ENCODE measurements at regions not wholly inside any gene's neighbourhood (a gene's known extent, or its start where the extent isn't known, plus 50 kb on each side); places are given as distances from the start of the nearest gene placed in this dataset.
A peak's percentile ranks its signal among the peaks of the same experiment; 100 is the strongest.
"Not testable (repeated sequence)": the region's sequence is repeated elsewhere in the genome, so short reads cannot be mapped to it uniquely, and the experiment has no call there.

DNA sequence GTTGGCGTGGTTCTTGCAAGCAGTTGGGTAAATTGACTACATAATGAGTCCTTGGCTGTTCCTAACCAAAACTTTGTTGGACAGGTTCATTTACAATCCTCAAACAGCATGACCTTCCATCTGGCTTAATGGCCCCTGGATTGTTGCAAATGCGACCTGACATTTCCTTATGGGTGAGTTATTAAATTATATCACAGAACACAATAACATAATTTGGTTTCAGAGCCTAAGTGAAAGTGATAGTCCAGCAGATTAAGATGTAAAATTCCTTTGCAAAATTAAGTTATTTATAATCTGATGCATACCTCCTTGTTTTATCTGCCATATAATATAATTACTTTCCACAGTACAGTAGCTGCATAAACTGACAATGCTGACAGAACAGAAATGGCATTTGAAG lies 224.4 kb downstream of the TUSC1 start:
- no peak for DNase-seq (ENCODE audit: low spot score)

DNA sequence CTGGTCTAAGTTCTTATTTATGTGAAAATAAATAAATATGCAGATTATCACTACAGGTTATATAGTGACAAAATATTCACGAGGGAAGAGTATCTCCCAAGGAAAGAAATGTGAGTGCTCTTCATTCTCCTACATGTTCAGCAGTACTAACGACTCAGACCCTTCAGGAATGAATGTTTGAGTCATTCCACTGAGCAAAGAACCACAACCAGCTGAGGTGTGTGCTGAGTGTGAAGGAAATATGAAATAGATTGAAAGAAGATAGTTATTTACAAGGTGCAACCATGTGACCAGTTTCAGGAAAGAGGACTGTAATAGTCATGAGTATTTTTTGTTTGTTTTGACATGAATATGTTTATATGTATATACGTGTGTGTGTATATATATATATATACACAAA lies 228.7 kb downstream of the TUSC1 start:
- no peak for DNase-seq (ENCODE audit: low spot score)

DNA sequence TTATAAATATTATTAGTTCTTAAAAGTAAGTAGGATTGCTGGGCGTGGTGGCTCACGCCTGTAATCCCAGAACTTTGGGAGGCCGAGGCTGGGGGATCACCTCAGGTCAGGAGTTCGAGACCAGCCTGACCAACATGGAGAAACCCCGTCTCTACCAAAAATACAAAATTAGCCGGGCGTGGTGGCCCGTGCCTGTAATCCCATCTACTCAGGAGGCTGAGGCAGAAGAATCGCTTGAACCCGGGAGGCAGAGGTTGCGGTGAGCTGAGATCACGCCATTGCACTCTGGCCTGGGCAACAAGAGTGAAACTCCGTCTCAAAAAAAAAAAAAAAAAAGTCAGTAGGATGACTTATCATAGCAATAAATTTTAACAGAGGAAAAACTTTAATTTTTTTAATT lies 232.5 kb downstream of the TUSC1 start:
- not testable (repeated sequence) for DNase-seq (ENCODE audit: low spot score)

DNA sequence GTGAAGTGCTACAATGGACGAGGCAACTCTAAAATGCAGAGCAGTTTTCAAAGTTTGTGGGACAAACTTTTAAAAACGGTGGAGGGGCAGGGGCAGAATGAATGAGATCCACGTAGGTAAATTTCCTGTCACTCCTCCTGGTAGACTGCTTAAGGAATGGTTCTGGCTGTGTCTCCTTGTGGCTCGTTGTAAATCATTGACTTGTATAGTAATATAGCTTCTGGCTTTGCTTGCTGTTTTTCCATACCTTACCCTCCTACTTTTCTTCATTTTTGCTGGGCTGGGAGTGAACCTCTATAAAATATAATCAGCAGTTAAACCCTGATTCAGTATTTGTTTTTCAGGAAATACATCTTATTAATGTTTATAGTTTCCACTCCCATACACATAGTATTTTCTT lies 235.7 kb downstream of the TUSC1 start:
- DNase-seq (ENCODE audit: low spot score) = no peak

DNA sequence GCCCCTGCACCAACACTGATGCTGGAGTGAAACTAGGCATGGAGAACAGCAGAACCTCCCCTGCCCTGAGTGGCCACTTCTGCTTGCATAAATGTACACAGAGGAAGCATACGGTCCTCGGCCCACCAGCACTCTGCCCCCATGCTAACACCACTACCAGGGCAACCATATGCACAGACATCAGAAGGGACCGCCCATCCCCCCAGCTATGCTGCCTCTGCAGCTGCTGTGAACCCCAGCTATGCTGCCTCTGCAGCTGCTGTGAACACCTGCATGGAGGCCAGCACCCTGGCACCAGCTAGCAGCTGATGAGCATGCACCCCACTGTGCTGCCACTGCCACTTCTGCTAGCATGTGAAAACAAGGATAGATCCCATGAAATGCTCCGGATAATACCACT lies 250.3 kb downstream of the TUSC1 start:
- DNase-seq (ENCODE audit: low spot score) = no peak

DNA sequence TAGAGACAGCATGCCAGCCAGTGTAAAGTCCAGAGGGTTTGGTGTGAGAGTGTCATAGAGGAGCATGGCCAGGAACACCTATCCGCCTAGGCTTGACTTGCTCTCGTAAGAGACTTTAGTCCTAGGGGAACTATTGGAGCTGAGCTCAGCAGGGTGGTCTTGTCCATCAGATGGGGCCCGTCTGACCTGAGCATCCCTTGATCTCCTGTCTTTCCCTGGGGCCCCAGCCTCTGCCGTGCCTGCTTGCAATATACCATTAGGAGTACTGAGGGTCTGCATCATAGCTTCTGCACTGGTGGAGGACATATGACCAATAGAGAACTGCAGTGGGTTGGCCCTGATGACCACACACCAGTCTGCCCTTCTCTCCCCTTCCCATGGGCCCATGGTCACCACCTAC lies 251.0 kb downstream of the TUSC1 start:
- no peak for DNase-seq (ENCODE audit: low spot score)

DNA sequence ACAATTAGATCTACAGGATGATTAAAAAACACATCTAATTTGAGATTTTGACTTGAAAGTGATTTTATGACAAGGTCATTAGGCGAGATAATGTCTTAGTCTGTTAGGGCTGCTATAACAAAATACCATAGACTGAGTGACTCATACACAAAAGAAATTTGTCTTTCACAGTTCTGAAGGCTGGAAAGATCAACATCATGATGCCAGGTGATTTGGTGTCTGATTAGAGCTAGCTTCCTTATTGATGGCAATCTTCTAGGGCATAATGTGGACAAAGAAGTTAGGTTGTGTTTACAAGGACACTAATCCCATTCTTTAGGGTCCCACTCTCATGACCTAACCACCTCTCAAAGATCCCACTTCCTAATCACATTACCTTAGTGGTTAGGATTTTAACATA lies 256.7 kb downstream of the TUSC1 start:
- no peak for DNase-seq (ENCODE audit: low spot score)

DNA sequence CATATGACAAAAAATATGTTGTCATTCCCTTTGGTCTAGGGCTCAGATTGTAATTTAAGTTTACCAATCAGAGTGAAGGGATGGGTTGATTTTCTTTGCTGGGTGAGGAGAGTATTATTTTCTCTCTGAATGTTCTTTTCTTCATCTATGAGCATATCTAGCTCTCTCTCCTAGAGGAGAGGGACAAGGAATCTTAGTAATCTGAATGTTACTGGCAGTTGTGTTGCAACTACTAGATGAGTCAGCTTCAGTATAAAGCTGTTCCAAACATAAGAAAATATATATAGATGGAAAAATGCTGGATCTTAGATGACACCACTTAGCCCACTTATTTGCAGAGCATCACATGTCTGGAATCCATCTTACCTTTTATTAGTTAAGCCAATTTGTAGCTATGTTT lies 259.3 kb downstream of the TUSC1 start:
- DNase-seq (ENCODE audit: low spot score) = no peak

DNA sequence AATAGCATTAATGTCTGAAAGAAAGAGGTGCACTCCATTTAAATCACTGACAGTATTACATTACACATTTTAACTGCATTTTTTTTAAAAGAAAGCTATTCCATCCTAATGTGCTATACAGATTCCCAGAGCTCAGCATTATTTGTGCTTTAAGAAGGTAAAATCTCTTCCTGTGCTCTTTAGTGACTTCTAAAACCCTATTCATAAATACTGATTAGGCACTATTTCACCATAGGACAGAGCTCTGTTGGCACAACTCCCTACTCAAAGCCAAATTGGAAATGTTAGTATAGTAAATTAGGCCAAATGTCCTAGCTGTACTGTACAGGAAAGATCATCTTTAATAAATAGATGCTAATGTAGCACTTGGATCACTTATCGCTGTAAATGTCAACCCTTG lies 262.5 kb downstream of the TUSC1 start:
- no peak for DNase-seq (ENCODE audit: low spot score)

DNA sequence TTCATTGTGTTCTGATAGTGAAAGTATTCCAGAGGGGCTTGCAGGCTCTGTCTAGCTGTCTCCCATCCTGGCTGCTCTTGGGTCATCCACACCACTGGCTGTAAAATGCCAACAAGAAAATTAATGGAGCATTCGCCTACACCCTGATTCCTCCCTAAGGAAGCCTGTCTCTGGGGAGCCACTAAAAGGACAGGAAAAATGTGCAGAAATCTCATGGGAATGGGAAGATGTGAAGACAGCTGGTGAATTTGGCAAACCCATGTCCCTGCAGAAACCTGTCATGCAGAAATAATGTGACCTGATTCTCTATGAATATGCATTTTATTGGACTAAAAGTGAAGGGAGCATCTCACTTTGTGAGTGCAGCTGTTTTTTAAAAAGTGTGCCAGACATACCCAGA lies 265.6 kb downstream of the TUSC1 start:
- DNase-seq (ENCODE audit: low spot score) = no peak

DNA sequence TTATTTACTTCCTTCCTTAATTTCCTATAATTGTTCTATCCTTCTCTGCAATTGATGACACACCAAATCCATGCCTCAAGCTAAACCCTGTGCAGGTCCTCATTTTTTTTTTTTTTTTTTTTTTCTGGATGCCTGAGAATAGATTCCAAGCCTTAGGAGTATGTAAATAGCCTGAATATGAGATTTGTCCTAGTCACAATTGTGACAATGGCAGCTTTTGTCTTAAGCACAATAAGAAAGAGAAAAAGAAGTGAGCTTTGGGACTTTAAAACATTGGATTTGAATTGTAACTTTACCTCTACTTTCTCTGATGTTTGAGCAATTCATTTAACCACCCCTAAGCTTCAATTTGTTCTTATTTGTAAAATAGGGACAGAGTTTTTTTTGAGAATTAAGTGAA lies 280.5 kb downstream of the TUSC1 start:
- no peak for DNase-seq (ENCODE audit: low spot score)

- no peak for DNase-seq (ENCODE audit: low spot score)
These were observed 281.4 kb downstream of the TUSC1 start for GRCh38 chr9:25396828-25397227.

DNA sequence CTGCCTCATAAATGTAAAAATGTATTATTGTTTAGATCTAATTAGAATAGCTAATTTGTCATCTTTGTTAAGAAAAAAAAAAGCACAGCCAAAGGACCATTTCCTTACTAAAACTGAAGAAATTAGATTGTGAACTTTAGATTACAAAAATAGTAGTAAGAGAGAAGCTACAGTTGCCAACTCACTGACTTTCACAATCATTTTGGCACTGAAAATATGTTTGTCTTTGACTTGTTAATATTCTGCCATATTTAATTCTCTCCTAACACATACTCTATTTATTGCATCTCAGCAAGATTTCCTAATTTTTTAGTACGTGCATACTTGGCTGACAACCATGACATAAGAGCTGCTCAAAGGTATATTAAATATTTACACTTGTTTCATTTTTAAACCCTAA lies 297.1 kb downstream of the TUSC1 start:
- DNase-seq (ENCODE audit: low spot score) = no peak

- no peak for DNase-seq (ENCODE audit: low spot score)
These were observed 301.2 kb downstream of the TUSC1 start for GRCh38 chr9:25377039-25377438.

GRCh38 chr9:25374281-25374680 lies 304.0 kb downstream of the TUSC1 start:
- DNase-seq (ENCODE audit: low spot score) = no peak

GRCh38 chr9:25366906-25367305 lies 311.3 kb downstream of the TUSC1 start:
- DNase-seq (ENCODE audit: low spot score) = no peak

GRCh38 chr9:25353783-25354182 lies 324.5 kb downstream of the TUSC1 start:
- no peak for DNase-seq (ENCODE audit: low spot score)

DNA sequence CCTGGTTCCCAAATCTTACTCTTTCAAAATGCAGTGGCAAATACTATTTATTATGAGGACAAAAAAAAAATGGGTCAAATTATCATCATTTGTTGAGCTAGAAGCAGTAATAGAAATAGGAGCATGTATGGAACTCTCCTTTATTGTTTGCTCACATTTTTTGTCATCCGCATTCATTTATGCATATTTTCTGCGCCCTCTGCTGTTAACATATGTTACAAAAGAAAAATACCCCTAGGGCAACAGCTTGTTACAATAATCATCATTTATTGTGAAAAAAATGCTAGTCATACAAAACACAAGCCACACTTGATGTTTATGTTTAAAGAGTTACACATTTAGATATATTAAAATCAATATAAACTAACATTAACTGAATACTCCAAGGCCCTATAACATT lies 328.2 kb downstream of the TUSC1 start:
- peak; percentile 20 for DNase-seq (ENCODE audit: low spot score)

DNA sequence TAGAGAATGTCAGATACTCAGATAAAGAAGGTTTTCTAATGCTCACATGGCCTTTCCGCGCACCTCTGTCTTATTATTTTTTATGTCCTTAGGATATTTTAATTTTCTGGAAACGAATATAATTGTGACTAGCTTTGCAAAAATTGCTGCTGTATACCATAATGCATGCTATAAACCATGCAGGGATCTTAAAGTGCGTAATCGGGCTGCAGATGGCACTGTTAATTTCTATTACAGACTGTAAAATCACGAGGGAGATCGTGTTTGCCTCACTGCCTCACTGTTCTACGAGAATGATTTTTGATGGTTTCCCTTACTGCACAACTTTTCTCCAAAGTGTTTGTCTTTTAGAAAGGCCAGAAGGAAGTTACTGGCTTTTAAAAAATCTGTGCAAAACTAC lies 356.1 kb downstream of the TUSC1 start:
- DNase-seq (ENCODE audit: low spot score) = no peak

- DNase-seq (ENCODE audit: low spot score) = no peak
These were observed 367.3 kb downstream of the TUSC1 start for GRCh38 chr9:25310961-25311360.

GRCh38 chr9:25308549-25308948 lies 369.7 kb downstream of the TUSC1 start:
- no peak for DNase-seq (ENCODE audit: low spot score)

DNA sequence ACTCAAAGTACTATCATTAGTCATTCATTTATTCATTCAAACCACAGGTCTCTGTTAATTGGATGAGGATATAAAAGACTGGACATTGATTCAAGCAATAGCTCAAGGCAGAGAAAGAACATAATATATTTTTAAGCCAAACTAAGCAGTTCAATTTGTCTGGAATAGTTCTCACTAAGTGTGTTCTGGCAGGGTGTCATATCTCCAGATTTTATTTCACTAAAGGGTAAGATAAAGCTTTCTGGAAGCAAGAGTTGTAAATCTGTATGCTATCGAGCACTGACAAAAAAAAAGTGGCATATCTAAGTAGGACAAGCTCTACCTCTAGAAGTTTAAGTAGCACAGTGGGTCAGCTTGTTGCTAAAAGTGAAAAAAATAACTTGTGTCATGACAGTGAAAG lies 375.6 kb downstream of the TUSC1 start:
- DNase-seq (ENCODE audit: low spot score) = no peak

DNA sequence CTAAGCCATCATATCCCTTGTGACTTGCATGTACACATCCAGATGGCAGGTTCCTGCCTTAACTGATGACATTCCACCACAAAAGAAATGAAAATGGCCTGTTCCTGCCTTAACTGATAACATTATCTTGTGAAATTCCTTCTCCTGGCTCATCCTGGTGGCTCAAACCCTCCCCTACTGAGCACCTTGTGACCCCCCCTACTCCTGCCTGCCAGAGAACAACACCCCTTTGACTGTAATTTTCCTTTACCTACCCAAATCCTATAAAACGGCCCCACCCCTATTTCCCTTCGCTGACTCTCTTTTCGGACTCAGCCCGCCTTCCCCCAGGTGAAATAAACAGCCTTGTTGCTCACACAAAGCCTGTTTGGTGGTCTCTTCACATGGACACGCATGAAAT lies 390.0 kb downstream of the TUSC1 start:
- DNase-seq (ENCODE audit: low spot score) = not testable (repeated sequence)

- no peak for DNase-seq (ENCODE audit: low spot score)
These were observed 393.9 kb downstream of the TUSC1 start for GRCh38 chr9:25284365-25284764.

DNA sequence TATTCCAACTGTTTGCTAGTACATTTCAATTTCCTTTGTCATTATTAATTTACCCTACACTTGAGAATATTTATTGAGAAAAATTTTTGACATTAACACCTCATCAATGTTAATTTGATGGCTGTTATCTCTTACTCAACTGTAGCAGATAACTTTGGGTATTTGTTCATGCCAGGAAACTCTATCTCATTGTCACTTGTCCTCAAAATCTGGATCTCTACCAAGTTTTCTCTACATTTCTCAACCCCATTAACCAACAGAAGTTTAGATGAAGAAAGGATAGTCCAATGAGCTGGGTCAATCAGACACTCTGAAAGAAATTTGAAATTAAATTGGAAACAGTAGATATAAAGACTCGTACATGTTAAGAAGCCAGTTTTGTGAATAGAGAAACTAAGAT lies 395.3 kb downstream of the TUSC1 start:
- no peak for DNase-seq (ENCODE audit: low spot score)

Measured in NAMALWA (cell line).